HG03565 (cell line): ENCODE measurements at regions not wholly inside any gene's neighbourhood (a gene's known extent, or its start where the extent isn't known, plus 50 kb on each side); places are given as distances from the start of the nearest gene placed in this dataset.
"Not testable (repeated sequence)": the region's sequence is repeated elsewhere in the genome, so short reads cannot be mapped to it uniquely, and the experiment has no call there.

Experiments
- ATAC-seq: cut with Tn5 transposase; IDR thresholded peaks from one replicate; pipeline ENCODE4 v1.9.1; 2021; ENCODE audit warnings: mild to moderate bottlenecking, moderate library complexity; ENCODE audit not compliant: unreplicated experiment

DNA sequence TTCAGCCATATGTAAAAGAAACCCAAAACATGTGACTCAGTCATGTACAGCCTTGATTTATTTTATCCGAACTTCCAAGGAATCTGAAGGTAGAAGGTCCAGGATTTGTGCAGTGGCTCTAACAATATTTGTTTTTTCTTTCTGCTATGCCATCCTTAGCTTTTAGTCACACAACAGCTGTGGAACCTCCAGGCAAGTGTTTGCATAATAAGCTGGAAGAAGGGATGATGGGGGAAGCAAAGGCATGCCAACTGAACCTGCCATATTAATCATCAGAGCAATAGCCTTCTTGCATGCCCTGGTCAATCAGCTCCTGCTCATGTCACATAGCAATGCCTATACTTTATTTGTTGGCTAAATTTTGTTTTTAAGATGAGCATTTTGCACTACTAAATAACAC is 444.7 kb upstream of the ARPP21 start:
- no peak for ATAC-seq

DNA sequence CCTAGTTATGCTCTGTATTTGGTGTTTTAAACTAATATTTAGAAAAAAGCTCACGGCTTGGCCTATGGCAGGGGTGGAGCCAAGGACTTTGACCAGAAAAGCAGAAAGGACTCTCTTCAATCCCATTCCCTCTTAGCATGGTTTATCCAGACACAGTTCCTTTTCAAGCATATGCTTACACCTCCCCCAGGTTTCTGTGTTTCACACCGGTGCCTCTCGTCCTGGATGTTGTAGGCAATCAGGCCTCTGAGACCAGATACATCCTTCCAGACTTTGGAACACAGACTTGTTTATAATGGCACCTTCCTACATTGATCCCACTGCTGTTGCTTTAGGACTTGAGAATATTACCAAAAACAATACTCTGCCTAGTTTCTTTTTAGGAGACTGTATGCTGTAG is 440.5 kb upstream of the ARPP21 start:
- ATAC-seq: no peak

DNA sequence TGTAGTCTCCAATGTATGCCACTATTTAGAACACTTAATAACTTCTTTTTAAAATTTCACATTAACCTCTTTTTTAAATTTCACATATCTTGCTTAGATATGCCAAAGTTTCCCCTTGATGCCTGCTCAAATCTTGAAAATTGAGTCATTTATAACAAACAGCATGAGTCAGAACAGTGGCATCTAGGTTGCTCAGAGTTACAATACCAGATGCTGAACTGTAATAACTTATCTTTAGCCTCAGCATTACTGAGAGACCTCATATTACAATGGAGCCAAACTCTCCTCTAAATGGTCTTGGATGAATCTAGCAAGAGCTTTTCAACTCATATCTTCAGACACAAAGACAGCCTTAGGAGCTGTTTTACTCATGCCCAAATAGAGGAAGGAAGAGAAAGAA is 439.3 kb upstream of the ARPP21 start:
- no peak for ATAC-seq

DNA sequence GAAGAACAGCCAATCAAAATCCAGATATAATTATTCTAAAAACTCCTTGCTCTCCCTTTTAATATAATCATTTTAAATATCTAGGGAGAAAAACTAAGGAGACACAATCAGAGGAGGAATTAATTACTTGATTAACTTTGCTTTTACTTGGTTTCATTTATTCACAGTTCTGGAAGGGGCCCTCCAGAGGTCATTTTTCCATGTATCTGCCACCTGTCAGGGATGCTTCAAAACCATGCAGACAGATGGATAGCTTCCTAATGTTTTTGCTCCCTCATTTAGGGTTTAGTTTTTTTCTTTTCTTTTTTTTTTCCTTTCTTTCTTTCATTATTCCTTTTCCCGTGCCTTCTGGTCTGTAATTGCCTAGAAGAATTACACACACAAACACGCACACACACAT is 438.1 kb upstream of the ARPP21 start:
- no peak for ATAC-seq

DNA sequence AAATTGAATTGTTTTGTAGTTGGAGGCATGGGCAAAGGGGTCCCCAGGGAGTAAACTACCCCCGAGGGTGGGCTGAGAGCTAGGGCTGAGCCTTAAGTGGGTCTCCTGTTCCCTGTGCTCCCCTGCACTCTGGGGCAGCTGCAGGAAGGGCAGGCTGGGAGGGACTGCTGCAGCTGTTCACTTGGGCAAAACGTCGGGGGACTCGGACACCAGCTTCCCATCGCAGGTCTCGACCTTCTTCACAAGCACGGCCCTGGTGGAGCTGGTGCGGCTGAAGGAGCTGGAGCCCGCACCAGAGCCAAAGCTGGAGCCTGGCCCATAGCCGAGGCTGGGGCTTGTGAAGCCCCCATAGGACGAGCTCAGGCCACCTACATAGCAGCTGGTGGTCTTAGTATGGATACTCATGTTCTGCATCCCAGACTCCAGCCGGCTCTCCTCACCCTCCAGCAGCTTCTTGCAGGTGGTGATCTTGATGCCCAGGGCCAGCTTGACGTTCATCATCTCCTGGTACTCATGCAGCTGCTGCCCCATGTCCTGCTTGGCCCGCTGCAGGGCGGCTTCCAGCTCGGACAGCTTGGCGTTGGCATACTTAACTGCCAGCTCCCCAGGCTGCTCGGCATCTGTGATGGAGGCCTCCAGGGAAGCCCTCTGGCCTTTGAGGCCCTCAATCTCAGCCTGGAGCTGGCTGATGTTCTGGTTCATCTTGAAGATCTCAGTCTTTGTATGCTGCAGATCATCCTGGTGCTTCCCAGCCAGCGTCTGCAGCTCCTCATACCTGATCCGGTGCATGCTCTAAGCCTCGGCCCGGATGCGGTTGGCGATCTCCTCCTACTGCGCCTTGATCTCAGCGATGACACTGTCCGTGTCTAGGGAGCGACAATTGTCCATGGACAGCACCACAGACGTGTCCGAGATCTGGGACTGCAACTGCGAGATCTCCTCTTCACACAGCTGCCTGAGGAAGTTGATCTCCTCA is 423.5 kb upstream of the ARPP21 start:
- ATAC-seq: no peak

DNA sequence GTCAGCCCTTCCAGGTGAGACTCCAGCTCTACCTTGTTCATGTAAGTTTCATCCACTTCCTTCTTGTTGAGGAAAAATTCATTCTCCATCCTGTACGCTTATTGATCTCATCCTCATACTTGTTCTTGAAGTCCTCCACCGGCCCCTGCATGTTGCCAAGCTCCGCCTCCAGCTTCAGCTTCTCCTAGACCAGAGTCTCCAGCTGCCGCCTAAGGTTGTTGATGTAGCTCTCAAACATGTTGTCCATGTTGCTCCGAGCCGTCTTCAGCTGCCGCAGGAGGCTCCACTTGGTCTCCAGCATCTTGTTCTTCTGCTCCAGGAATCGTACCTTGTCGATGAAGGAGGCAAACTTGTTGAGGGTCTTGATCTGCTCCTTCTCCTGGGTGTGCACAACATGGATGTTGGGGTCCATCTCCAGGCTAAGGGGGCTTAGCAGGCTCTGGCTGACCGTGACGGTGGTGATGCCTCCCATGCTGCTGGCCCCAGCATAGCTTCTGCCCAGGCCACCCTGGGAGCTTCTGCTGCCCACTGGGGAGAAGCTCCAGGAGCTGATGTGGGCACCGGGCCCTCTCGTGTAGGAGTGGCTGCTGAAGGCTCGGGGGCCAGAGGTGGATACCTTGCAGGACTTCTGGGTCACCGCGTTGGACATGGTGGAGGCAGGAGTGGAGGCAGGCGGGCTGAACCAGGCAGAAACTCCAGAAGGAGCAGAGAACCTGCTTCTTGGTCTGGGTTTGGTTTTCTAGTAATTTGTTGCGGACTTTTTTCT is 422.6 kb upstream of the ARPP21 start:
- no peak for ATAC-seq

DNA sequence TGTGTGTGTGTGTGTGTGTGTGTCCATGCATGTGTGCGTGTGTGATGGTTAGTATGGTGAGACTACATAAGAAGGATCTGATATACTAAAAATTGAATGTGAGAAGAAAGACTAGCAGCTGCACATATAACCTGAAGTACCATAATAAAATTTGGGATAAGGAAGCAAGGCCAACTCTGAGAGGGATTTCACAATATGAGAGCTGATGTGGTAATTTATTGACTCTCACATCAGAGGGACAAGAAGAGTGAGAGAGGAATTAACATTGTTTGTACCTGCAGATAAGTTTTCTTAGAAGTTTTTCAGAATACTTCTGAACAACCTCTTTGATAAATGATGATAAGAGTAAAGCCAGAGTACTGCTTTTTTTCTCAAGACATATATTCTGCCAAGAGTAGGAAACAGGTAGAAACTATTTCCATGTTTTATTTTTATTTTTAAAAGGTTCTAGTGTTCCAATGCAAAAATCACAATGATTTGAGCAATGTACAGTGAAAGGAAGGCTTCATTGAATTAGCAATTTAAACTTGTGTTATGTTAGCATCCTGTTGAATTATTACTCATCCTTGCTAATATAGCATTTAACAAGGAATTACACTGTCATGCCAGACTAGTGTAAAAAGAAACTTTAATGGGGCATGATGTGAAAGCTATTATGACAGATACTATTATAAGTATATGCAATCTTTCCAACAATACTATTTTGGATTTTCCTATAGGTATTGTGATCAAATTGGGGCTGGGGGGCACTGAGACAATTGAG is 415.5 kb upstream of the ARPP21 start:
- no peak for ATAC-seq

DNA sequence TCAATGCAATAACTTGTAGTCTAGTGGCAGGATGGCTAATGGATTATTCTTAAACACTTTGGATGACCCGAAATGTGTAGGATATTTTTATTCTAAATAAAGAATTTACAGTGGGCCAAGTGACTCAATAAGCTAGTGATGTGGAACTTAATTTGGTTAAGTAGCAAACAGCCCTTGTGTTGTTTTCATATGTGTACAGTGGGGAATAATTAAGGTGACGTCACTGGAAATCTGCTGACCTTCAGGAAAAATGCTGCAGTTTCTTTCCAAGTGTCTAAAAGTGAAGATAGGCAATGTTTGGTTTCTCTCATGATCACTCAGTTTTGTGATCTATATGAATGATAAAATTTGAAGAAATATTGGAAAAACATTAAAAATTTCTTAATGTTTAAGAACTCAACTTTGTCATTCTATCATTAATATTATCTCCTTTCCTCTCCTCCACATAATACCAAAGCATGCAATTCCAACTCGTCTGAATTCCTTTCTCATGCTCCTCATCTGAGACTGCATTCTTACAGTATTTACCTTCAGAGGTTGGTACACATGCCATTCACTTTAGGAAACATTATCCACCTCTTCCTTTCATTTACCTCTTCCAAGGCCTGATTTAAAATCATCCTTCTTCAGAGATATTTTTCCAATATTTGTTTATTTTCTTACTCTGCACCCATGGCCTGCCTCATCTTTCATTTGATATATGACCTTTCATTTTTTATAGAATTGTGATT is 414.6 kb upstream of the ARPP21 start:
- ATAC-seq: no peak

DNA sequence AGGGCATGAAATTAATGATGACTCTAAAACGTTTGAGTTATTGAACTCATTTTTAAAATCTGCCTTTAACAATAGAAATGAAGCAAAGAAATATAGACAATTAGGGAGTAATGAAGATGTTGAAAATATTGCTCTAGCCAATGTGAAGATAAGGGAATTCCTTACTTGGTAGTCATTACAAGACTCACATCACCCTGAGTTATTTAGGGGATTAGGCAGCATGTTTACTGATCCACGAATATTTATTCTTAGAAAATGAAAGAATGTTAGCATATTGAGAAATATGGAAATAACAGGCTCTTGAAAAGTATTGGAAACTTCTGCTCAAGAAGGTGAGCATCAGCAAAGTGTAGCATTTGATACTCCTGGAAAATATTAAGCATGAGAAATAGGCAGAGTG is 398.1 kb upstream of the ARPP21 start:
- no peak for ATAC-seq

DNA sequence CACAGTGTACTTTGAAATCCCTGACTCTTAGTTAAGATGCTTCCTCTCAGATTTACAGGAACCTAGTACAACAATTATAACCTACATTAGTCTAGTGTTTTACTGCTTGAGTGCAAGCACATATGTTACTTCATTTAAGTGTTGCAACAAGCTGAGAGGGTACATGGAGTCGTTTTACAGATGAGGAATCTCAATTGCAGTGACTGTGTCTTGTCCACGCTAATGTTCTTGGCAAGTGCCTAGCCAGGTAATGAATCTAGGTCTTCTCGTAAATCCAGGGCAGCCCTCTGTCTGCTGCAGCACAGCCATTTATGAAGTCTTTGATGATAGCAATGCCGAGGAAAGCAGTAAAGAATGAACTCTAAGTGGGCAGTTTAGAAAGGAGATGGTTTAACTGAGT is 384.4 kb upstream of the ARPP21 start:
- no peak for ATAC-seq

DNA sequence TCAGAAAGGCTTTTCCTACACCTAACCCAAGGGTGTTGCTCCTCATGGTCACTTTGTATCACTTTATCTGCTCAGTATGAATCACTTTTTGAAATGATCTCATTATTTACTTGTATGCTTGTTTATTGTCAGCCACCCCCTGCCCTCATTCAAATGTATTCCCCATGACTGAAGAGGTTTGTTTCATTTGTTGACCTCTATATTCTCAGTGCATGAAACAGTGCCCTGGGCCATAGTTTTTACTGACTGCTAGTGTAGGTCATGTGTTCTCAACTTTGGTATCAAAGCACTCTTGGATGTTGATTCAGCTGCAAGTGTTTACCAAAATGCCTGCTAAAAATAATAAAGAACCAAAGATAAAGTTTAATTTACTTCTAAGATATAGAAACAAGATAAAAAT is 381.7 kb upstream of the ARPP21 start:
- no peak for ATAC-seq

DNA sequence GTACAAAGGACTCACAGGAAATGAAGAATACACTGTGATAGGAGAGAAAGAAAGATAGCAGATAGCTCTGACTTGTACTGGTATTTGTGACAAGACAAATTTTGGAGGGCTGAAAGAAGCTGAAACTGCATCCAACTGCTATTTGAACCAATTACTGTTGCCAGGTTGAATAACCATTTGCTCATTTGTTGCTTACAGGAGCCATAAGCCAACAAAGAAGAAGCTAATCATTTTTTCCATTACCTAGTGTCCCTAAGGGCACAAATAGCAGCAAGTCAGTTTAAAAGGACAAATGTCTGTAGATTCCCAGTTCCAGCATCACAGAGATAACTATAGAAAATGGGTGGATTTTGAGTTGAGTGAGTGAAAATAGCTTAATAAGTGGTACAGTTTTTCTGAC is 376.9 kb upstream of the ARPP21 start:
- no peak for ATAC-seq

DNA sequence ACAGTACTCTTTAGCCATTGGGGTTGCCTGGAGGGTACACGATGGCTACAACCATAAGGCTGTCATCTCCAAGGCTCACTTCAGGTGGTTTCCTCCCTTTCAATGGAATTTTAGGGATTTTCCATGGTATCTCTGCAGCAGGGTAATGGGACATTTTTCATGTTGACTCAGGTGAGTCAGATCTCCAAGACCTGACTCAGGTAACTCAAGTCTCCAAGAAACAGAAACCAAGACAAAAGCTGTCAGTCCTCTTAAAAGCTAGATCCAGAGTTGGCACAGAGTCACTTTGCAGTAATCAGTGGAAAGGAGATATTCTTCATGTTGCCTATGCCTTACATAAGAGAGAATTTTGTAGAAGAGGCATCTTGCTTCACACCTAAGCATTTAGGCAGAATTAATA is 375.8 kb upstream of the ARPP21 start:
- no peak for ATAC-seq

DNA sequence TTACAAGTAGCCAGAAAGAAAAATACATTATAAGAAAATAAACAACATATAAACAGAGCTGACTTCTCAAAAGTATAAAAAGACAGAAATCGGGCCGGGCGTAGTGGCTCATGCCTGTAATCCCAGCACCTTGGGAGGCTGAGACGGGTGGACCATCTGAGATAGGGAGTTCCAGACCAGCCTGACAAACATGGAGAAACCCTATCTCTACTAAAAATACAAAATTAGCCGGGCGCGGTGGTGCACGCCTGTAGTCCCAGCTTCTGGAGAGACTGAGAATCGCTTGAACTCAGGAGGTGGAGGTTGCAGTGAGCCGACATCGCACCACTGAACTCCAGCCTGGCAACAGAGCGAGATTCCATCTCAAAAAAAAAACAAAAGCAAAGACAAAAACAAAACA is 373.3 kb upstream of the ARPP21 start:
- ATAC-seq: not testable (repeated sequence)

DNA sequence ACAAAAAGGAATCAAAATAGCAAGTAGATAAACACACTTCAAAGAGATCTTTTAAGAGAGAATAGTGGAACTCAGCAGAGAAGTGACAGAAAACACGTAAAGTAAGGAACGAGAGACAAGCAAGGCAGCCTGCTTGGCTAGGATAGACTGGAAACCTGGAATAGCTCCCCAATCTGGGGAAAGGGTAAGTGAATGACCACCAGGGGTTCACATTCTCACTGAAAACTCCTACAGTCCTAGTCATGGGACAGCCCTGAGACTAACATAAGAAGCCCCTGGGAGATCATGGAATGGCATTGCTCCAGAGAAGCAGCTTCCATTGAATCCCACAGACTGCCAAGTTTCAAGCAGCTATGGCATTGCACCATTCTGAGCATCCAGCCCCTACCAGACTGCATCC is 363.6 kb upstream of the ARPP21 start:
- ATAC-seq: no peak

DNA sequence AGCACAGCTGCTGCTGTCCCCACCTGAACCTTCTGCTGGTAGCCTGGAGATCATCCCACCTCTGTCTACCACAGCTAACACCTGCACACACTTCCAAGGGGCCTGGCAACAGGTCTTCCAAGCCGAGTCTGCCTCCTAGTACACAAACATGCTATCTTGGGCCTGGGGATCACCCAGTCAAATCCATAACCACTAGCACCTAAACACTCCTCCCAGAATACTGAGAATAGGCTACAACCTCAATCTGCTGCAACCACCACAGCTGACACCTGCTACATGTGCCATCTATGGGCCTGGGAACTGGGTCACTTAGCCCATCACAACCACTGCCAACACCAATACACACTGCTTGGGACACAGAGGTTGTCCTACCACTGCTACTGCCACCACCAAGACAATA is 362.8 kb upstream of the ARPP21 start:
- ATAC-seq: no peak

DNA sequence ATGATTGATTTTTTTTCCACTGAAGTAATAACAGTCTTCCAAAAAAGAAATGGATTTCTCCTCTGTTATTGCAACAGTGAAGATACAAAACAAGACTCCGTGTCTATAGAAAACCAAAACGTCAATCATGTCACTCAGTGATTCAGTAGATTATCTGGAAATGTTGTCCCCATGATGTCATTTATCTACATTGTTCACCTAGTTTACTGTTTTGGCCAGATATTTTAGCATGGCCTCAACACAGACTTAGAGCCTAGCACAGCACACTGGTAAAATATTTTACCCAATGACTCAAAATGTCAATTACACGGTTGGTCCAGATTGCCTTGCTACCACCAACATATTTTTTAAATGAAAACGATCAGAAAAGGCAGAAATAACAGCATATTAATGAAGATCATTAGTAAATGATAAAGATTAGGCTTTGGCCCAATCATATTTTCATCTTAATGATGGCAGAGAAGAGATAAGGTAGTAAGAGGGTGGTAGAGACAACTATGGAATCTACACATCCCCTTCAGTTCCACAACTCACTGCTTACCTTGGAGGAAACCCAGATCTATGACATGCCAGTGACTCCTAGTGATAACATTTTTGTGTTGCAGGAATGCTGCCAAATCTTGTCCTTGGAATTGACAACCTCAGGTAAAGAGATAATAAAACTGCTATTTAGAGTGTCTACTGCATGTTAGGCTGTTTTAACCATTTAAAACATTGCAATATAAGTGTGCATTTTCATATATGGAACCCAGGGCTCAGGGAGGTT is 347.7 kb upstream of the ARPP21 start:
- no peak for ATAC-seq

DNA sequence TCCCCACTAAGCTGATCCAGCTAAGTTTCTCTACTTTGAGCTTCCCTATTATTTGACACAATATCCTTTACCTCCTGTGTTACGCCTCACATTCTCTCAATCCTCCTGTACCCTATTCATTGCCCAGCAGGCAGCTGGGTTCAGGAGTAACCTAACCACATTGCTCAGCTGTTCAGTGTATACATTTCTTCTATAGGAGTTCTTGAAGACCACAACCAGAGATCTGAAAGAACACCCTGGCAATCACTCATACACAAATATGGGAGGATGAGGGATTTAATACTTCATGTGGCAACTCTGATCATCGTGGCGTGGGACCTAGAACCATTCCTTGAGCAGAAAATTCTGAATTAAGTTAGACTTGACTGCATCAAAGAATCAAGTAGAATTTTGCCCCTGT is 346.8 kb upstream of the ARPP21 start:
- no peak for ATAC-seq

DNA sequence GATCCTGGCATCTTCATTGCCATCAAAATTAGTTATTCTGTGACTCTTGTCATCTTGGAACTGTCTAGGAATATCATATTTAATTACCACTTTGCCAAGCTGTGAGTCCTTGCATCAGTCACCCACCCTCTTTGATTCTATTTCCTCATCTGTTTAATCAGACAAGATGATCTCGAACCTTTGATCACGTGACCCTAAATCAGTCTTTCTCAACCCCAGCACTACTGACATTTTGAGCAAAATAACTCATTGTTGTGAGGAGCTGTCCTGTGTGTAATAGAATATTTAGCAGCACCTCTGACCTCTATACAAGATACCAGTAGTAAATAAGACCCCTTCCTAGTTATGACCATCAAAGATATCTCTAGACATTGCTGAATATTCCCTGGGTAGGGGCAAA is 343.4 kb upstream of the ARPP21 start:
- ATAC-seq: no peak

DNA sequence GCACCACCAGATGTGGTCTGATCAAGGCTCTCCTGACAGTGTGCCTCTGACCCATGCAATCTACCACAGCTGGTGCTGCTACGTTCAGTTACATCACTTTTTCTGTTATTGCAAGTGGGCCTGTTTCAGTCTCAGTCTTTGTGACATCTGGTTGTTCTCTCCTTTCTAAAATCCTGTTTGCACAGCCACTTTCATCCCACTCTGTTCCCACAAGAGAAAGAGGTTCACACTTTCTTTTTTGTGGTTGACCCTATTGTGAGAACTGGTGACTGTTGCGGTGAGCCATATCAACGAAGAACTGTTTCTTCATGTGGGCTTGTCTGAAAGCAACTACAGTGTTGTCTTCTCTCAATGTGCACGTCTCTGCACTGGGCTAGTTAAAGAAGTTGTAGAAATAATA is 342.8 kb upstream of the ARPP21 start:
- peak; percentile 79 for ATAC-seq
